Chondrocyte (in vitro differentiated cells): ENCODE measurements at regions not wholly inside any gene's neighbourhood (a gene's known extent, or its start where the extent isn't known, plus 50 kb on each side); places are given as distances from the start of the nearest gene placed in this dataset.

Source experiments
- DNase-seq: peaks from one replicate; pipeline ENCODE4 v3.0.0; 2021; ENCODE audit warnings: mixed read lengths, low spot score
- H3K27ac Mint-ChIP-seq: one replicate; pipeline ENCODE4 v1.8.0; 2021; ENCODE audit warnings: mild to moderate bottlenecking, moderate library complexity, mixed read lengths; ENCODE audit not compliant: unreplicated experiment
- H3K27me3 Mint-ChIP-seq: 2 replicates; pipeline ENCODE4 v1.8.0; 2021; ENCODE audit warnings: low read depth, mixed read lengths
- H3K36me3 Mint-ChIP-seq: 2 replicates; pipeline ENCODE4 v1.8.0; 2021; ENCODE audit warnings: low read depth, mixed read lengths
- H3K4me1 Mint-ChIP-seq: 2 replicates; pipeline ENCODE4 v1.8.0; 2021; ENCODE audit warnings: low read depth, mild to moderate bottlenecking, mixed read lengths
- H3K4me3 Mint-ChIP-seq: one replicate; pipeline ENCODE4 v1.8.0; 2021; ENCODE audit warnings: mild to moderate bottlenecking, moderate library complexity, mixed read lengths; ENCODE audit not compliant: unreplicated experiment
- H3K9me3 Mint-ChIP-seq: 2 replicates; pipeline ENCODE4 v1.8.0; 2021; ENCODE audit warnings: low read depth, mixed read lengths
- CTCF ChIP-seq: fragments of 200-600 bp; sonication (generic); IDR thresholded peaks from 2 replicates; pipeline ENCODE4 v1.5.0; 2021; ENCODE audit warnings: antibody characterized with exemption, mild to moderate bottlenecking, moderate library complexity

- H3K4me1 Mint-ChIP-seq, result peaks cover 16% of the 10 kb centered on the region
- H3K4me3 Mint-ChIP-seq, result no peak overlapping the region
- no peak overlapping the region for H3K27ac Mint-ChIP-seq
- no peak for DNase-seq
- H3K9me3 Mint-ChIP-seq, result peaks cover 8% of the 10 kb centered on the region
- peaks cover 5% of the 10 kb centered on the region for H3K27me3 Mint-ChIP-seq
- TF ChIP-seq CTCF, result no peak
- H3K36me3 Mint-ChIP-seq, result peaks cover 3% of the 10 kb centered on the region
These were observed 54.6 kb upstream of the MBP start for GRCh38 chr18:77187189-77187588.

GRCh38 chr18:77191071-77191751 is 58.4 kb upstream of the GALR1 start:
- TF ChIP-seq CTCF, result no peak
- H3K9me3 Mint-ChIP-seq, result peaks cover 14% of the 10 kb centered on the region
- H3K36me3 Mint-ChIP-seq, result peaks cover 4% of the 10 kb centered on the region
- DNase-seq, result no peak
- H3K4me1 Mint-ChIP-seq, result peaks cover 16% of the 10 kb centered on the region
- H3K27me3 Mint-ChIP-seq, result peaks cover 5% of the 10 kb centered on the region
- H3K4me3 Mint-ChIP-seq, result no peak overlapping the region
- H3K27ac Mint-ChIP-seq, result no peak overlapping the region

- peak; percentile 11 for TF ChIP-seq CTCF
- Mint-ChIP-seq H3K4me1 (no peaks in the 10 kb centered on the region), H3K9me3 (peaks cover 13% of the 10 kb centered on the region), H3K27me3 (peaks cover 5% of the 10 kb centered on the region), H3K27ac (no peak overlapping the region), H3K36me3 (peaks cover 3% of the 10 kb centered on the region), H3K4me3 (no peak overlapping the region)
- DNase-seq, result no peak
These were observed 52.6 kb upstream of the GALR1 start for GRCh38 chr18:77197073-77197472.

- no peak for TF ChIP-seq CTCF
- peaks cover 3% of the 10 kb centered on the region for H3K36me3 Mint-ChIP-seq
These were observed 51.0 kb upstream of the GALR1 start for GRCh38 chr18:77198663-77199062.

GRCh38 chr18:77199707-77200106 is 49.9 kb upstream of the GALR1 start:
- no peaks in the 10 kb centered on the region for H3K4me1 Mint-ChIP-seq
- peaks cover 1% of the 10 kb centered on the region for H3K36me3 Mint-ChIP-seq
- no peak for DNase-seq
- H3K27me3 Mint-ChIP-seq, result peaks cover 7% of the 10 kb centered on the region
- H3K4me3 Mint-ChIP-seq, result no peak overlapping the region
- H3K27ac Mint-ChIP-seq, result no peak overlapping the region
- TF ChIP-seq CTCF, result no peak
- peaks cover 8% of the 10 kb centered on the region for H3K9me3 Mint-ChIP-seq

More at GRCh38 chr18:77198663-77199062, 51.0 kb upstream of the GALR1 start:
- Mint-ChIP-seq H3K27ac (no peak overlapping the region), H3K4me3 (no peak overlapping the region), H3K4me1 (no peaks in the 10 kb centered on the region), H3K27me3 (peaks cover 7% of the 10 kb centered on the region), H3K9me3 (peaks cover 13% of the 10 kb centered on the region)
- DNase-seq, result no peak
